Right hindlimb (tissue), 1 donor: ENCODE measurements at regions not wholly inside any gene's neighbourhood (a gene's known extent, or its start where the extent isn't known, plus 50 kb on each side); places are given as distances from the start of the nearest gene placed in this dataset.
"Not testable (repeated sequence)": the region's sequence is repeated elsewhere in the genome, so short reads cannot be mapped to it uniquely, and the experiment has no call there.

Experiments used
- DNase-seq: peaks from one replicate; pipeline ENCODE4 v3.0.0-alpha.2; 2018

- no peak for DNase-seq
Measured at GRCh38 chr6:140806431-140806830, 1326.3 kb upstream of the GJE1 start.

DNA sequence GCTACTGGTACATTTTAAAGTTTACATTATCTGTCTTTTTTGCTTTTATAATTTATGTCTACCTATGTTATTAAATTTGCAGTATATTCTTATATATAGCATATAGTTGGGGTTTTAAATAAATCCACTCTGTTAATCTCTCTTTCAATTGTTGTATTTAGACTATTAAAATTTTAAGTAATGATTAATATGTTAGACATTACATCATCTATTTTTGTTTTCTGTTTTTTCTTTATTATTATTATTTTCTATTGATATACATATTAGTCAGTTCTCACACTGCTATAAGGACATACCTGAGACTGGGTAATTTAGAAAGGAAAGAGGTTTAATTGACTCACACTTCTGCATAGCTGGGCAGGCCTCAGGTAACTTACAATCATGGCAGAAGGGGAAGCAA is 1338.2 kb upstream of the GJE1 start:
- no peak for DNase-seq

DNA sequence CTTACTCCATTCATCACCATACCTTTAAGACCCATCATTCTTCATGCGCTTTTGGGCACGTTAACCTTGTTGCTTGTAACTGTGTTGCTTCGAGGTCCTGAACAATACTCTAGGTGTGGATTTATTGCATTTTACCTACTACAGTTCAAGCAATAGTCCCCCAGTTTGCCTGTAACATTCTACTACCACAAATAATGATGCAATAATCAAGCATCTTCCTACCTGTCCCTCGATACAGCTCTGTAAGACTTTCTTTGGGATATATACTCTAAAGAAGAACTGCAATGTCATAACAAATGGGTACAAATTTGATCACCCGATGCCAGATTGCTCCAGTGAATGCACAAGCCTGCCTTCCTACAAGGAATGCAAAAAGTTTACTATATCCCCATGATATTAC is 1342.6 kb upstream of the GJE1 start:
- no peak for DNase-seq

- DNase-seq, result no peak
Measured at GRCh38 chr6:140789466-140789865, 1343.3 kb upstream of the GJE1 start.

DNA sequence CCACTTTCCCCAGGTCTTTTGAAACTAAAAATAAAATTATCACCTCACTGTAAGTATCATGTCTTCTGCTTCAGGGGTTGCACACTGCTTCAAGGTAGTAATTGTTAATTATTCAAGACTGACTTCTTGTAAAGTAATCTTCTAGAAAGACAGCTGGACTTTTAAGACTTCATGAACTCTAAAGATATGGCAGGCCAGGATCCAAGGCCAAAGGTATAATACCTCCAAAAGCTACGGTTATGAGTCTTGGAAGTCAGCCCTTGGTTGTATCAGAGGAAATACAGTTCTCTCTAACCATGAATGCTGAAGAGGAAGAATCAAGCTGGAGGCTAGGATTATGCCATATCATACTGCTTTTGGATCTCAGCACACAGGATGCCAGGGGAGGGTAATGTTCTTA is 1346.8 kb upstream of the GJE1 start:
- no peak for DNase-seq

- no peak for DNase-seq
Measured at GRCh38 chr6:140784573-140784972, 1348.2 kb upstream of the GJE1 start.

- DNase-seq, result not testable (repeated sequence)
Measured at GRCh38 chr6:140783504-140783903, 1349.2 kb upstream of the GJE1 start.

GRCh38 chr6:140782941-140783340 is 1349.8 kb upstream of the GJE1 start:
- no peak for DNase-seq

GRCh38 chr6:140779991-140780596 is 1352.6 kb upstream of the GJE1 start:
- DNase-seq, result no peak

GRCh38 chr6:140779341-140779740 is 1353.4 kb upstream of the GJE1 start:
- no peak for DNase-seq

- DNase-seq, result no peak
Measured at GRCh38 chr6:140777780-140778179, 1354.9 kb upstream of the GJE1 start.

GRCh38 chr6:140775061-140775460 is 1357.7 kb upstream of the GJE1 start:
- no peak for DNase-seq

DNA sequence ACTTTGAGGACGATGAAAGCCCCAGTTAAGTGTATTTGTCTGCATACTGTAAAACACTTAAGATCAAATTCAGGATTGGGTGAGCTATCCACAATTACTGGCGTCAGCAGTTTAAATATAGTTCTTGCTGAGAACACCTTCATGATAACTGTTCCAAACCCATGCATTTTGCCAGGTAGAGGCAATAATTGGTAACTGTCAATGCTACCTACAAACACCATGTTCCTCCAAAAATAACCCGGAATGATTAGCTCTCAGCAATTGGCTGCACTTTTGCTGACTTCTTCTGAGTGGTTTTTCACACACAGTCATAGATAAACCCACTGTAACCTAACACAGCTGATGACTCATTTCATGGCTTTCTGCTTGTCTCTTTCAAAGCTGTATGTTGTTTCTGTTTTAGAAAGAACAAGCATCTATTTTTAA is 1358.6 kb upstream of the GJE1 start:
- DNase-seq, result peak; percentile 23

GRCh38 chr6:140773276-140773675 is 1359.4 kb upstream of the GJE1 start:
- no peak for DNase-seq

- no peak for DNase-seq
Measured at GRCh38 chr6:140772576-140772975, 1360.1 kb upstream of the GJE1 start.

DNA sequence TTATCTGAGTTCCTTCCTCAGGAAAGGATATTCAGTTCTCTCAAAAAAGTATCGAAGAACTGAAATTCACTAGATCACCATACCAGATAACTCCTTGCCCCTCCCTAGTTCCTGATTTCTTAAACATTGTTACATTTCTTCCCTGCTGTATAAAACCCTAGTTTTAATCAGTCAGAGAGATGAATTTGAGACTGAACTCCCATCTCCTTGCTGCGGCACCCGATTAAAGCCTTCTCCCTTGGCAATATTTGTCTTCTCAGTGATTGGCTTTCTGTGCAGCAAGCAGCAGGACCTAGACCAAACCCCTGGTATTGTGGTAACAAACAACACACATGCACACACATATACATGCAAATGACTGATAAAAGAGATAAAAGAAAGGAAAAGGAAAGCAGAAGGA is 1364.6 kb upstream of the GJE1 start:
- no peak for DNase-seq

- DNase-seq, result no peak
Measured at GRCh38 chr6:140766999-140767398, 1365.7 kb upstream of the GJE1 start.

DNA sequence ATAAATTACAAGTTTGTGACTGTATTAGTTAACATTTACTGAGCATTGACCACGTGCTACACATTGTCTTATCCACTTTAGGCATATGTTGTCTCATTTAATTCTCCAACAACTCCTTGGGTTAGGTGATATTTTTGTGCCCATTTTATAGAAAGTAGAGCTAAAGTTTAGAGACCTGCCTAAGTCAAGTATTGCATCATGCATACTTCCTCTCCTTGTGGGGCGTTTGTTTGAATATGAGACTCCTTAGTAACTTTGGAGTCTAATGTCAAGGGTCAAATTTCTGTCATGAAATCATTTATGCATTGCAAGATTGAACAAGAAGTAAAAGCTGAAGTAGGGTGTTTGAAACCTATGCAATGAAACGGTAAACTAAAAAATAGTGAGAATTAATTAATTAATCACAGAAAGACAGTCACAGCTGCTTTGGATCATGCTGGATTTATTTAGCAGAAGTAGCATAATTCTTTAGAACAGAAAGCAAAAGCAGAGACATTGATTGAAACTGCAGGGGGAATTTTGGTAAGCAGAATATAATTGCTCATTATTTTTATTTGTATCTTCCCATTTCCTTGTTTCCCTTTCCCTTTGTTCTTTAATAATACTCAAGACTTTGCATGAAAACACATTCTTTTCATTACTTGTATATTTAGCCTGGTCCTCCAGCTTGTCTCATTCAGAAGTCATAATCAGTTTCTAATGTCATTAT is 1374.4 kb upstream of the GJE1 start:
- no peak for DNase-seq

- DNase-seq, result no peak
Measured at GRCh38 chr6:140752234-140752633, 1377.8 kb upstream of the CITED2 start.

GRCh38 chr6:140747114-140747513 is 1372.7 kb upstream of the CITED2 start:
- DNase-seq, result no peak

GRCh38 chr6:140744659-140745320 is 1370.3 kb upstream of the CITED2 start:
- DNase-seq, result no peak

GRCh38 chr6:140736231-140736630 is 1361.8 kb upstream of the CITED2 start:
- DNase-seq, result no peak

GRCh38 chr6:140732991-140733390 is 1358.5 kb upstream of the CITED2 start:
- no peak for DNase-seq

GRCh38 chr6:140732155-140732554 is 1357.7 kb upstream of the CITED2 start:
- no peak for DNase-seq
